ENCODE measurements at regions not wholly inside any gene's neighbourhood (a gene's known extent, or its start where the extent isn't known, plus 50 kb on each side); places are given as distances from the start of the nearest gene placed in this dataset.

GRCh38 chr9:90301277-90301653 lies 341.4 kb downstream of the DIRAS2 start:
- no peak for DNase-seq

GRCh38 chr9:90303655-90304054 lies 339.0 kb downstream of the DIRAS2 start:
- DNase-seq = no peak

GRCh38 chr9:90306158-90306557 lies 336.5 kb downstream of the DIRAS2 start:
- DNase-seq = no peak

GRCh38 chr9:90307167-90307833 lies 335.3 kb downstream of the DIRAS2 start:
- no peak for DNase-seq

- no peak for DNase-seq
These were observed 334.7 kb downstream of the DIRAS2 start for GRCh38 chr9:90307891-90308290.

GRCh38 chr9:90308691-90309090 lies 333.9 kb downstream of the DIRAS2 start:
- no peak for DNase-seq

GRCh38 chr9:90309809-90310520 lies 332.7 kb downstream of the DIRAS2 start:
- peak; percentile 35 for DNase-seq

- no peak for DNase-seq
These were observed 332.1 kb downstream of the DIRAS2 start for GRCh38 chr9:90310521-90310876.

GRCh38 chr9:90311811-90312210 lies 330.8 kb downstream of the DIRAS2 start:
- DNase-seq = no peak

- DNase-seq = no peak
These were observed 320.3 kb downstream of the DIRAS2 start for GRCh38 chr9:90322296-90322695.

GRCh38 chr9:90325913-90326653 lies 316.5 kb downstream of the DIRAS2 start:
- no peak for DNase-seq

GRCh38 chr9:90330231-90330630 lies 312.4 kb downstream of the DIRAS2 start:
- no peak for DNase-seq

- DNase-seq = no peak
These were observed 310.6 kb downstream of the DIRAS2 start for GRCh38 chr9:90331826-90332575.

GRCh38 chr9:90333226-90333625 lies 309.4 kb downstream of the DIRAS2 start:
- no peak for DNase-seq

- no peak for DNase-seq
These were observed 302.2 kb downstream of the DIRAS2 start for GRCh38 chr9:90340421-90340820.

- DNase-seq = no peak
These were observed 300.0 kb downstream of the DIRAS2 start for GRCh38 chr9:90342607-90343006.

GRCh38 chr9:90343366-90343765 lies 299.3 kb downstream of the DIRAS2 start:
- DNase-seq = no peak

- no peak for DNase-seq
These were observed 298.6 kb downstream of the DIRAS2 start for GRCh38 chr9:90343991-90344390.

- peak; percentile 8 for DNase-seq
These were observed 277.0 kb downstream of the DIRAS2 start for GRCh38 chr9:90365666-90366065.

- no peak for DNase-seq
These were observed 274.4 kb downstream of the DIRAS2 start for GRCh38 chr9:90368241-90368640.

- DNase-seq = no peak
These were observed 273.7 kb downstream of the DIRAS2 start for GRCh38 chr9:90368928-90369327.

- DNase-seq = no peak
These were observed 262.9 kb downstream of the DIRAS2 start for GRCh38 chr9:90379771-90380170.

GRCh38 chr9:90385146-90385545 lies 257.5 kb downstream of the DIRAS2 start:
- DNase-seq = no peak

Data from NCI-H510A treated with DMSO at 0.1 percent for 48 hours (cell line).